IMR-90 (cell line): ENCODE measurements at regions not wholly inside any gene's neighbourhood (a gene's known extent, or its start where the extent isn't known, plus 50 kb on each side); places are given as distances from the start of the nearest gene placed in this dataset.

Source experiments
- ATAC-seq: fragments of 200-7000 bp; cut with Tn5 transposase; 2 replicates; pipeline ENCODE4 v1.9.1; 2020; ENCODE audit warnings: low read depth, mild to moderate bottlenecking, moderate library complexity
- BruUV-seq: library from RNA; stranded (reverse); fragments of 400-500 nt; replicated peaks from 2 replicates; lab custom pipeline; 2021; lab: Mats Ljungman, UMichigan
- CTCF ChIA-PET: fragments of 300-600 bp; formaldehyde crosslinking; extraction: SDS; loops from one replicate; lab custom pipeline; 2021; ENCODE audit warnings: antibody characterized with exemption; lab: Yijun Ruan, JAX
- POLR2A ChIA-PET: fragments of 300-600 bp; sonication (Branson Sonifier 250); formaldehyde crosslinking; loops from one replicate; lab custom pipeline; 2022; ENCODE audit warnings: antibody characterized with exemption; ENCODE audit not compliant: unreplicated experiment; lab: Charles Lee
- DNase-seq: peaks from one replicate; pipeline ENCODE4 v3.0.0; 2013
- H2AFZ ChIP-seq: replicated peaks from 2 replicates; pipeline ENCODE3; 2013; ENCODE audit warnings: low read length, mild to moderate bottlenecking; ENCODE audit not compliant: poor library complexity
- H2AK5ac ChIP-seq: 2 replicates; pipeline ENCODE4 v1.6.1; 2013; ENCODE audit warnings: low read depth, low read length, inconsistent platforms
- H2AK9ac ChIP-seq: replicated peaks from 2 replicates; pipeline ENCODE3; 2013; ENCODE audit warnings: mild to moderate bottlenecking, low read depth, low read length, moderate library complexity; ENCODE audit not compliant: poor library complexity
- H2BK120ac ChIP-seq: 2 replicates; pipeline ENCODE4 v1.6.1; 2013; ENCODE audit warnings: low read depth, low read length, inconsistent platforms
- H2BK15ac ChIP-seq: 3 replicates; pipeline ENCODE4 v1.6.1; 2013; ENCODE audit warnings: low read depth, low read length, inconsistent platforms
- H2BK20ac ChIP-seq: 2 replicates; pipeline ENCODE4 v1.6.1; 2013; ENCODE audit warnings: low read depth, mild to moderate bottlenecking, inconsistent platforms, low read length, moderate library complexity
- H2BK5ac ChIP-seq: 2 replicates; pipeline ENCODE4 v1.6.1; 2013; ENCODE audit warnings: mild to moderate bottlenecking, low read depth, low read length, inconsistent platforms; ENCODE audit not compliant: poor library complexity, severe bottlenecking
- H3K14ac ChIP-seq: replicated peaks from 2 replicates; pipeline ENCODE4 v1.6.1; 2013; ENCODE audit warnings: low read depth, low read length, inconsistent platforms
- H3K18ac ChIP-seq: 2 replicates; pipeline ENCODE4 v1.6.1; 2013; ENCODE audit warnings: low read depth, low read length, control low read depth
- H3K23ac ChIP-seq: 2 replicates; pipeline ENCODE4 v1.6.1; 2013; ENCODE audit warnings: low read depth, low read length, inconsistent platforms
- H3K27ac ChIP-seq: 2 replicates; pipeline ENCODE4 v1.5.1; 2013; ENCODE audit warnings: mild to moderate bottlenecking, control low read depth, low read length; ENCODE audit not compliant: insufficient read depth
- H3K27me3 ChIP-seq: 2 replicates; pipeline ENCODE4 v1.6.1; 2013; ENCODE audit warnings: low read length; ENCODE audit not compliant: control insufficient read depth, insufficient read depth
- H3K36me3 ChIP-seq: 2 replicates; pipeline ENCODE4 v1.6.1; 2013; ENCODE audit warnings: low read length, mixed read lengths; ENCODE audit not compliant: control insufficient read depth, insufficient read depth
- H3K4ac ChIP-seq: 2 replicates; pipeline ENCODE4 v1.6.1; 2013; ENCODE audit warnings: low read depth, low read length, inconsistent platforms
- H3K4me1 ChIP-seq: 2 replicates; pipeline ENCODE4 v1.6.1; 2013; ENCODE audit warnings: low read length, mixed read lengths; ENCODE audit not compliant: control insufficient read depth, insufficient read depth
- H3K4me2 ChIP-seq: 2 replicates; pipeline ENCODE4 v1.6.1; 2013; ENCODE audit warnings: low read depth, mild to moderate bottlenecking, control low read depth, low read length, moderate library complexity
- H3K4me3 ChIP-seq: 2 replicates; pipeline ENCODE4 v1.5.1; 2013; ENCODE audit warnings: low read depth, mild to moderate bottlenecking, control low read depth, low read length, moderate library complexity; ENCODE audit not compliant: insufficient read depth
- H3K56ac ChIP-seq: 2 replicates; pipeline ENCODE4 v1.6.1; 2013; ENCODE audit warnings: low read length, inconsistent platforms; ENCODE audit not compliant: insufficient read depth; ENCODE audit errors: extremely low read depth
- H3K79me1 ChIP-seq, 2 experiments: 2 replicates each; pipeline ENCODE4 v1.6.1; 2013; ENCODE audit warnings: low read length in 2 of 2, inconsistent platforms in 1 of 2, low read depth in 1 of 2
- H3K9ac ChIP-seq: 2 replicates; pipeline ENCODE4 v1.6.1; 2013; ENCODE audit warnings: low read depth, low read length, control low read depth
- H3K9me1 ChIP-seq: 2 replicates; pipeline ENCODE4 v1.6.1; 2013; ENCODE audit warnings: low read length, inconsistent platforms; ENCODE audit not compliant: insufficient read depth
- H3K9me3 ChIP-seq: 2 replicates; pipeline ENCODE4 v1.6.1; 2013; ENCODE audit warnings: low read length; ENCODE audit not compliant: control insufficient read depth, insufficient read depth
- H4K20me1 ChIP-seq: 2 replicates; pipeline ENCODE4 v1.6.1; 2013; ENCODE audit warnings: low read length, inconsistent platforms; ENCODE audit not compliant: insufficient read depth
- H4K5ac ChIP-seq: 2 replicates; pipeline ENCODE4 v1.6.1; 2013; ENCODE audit warnings: mild to moderate bottlenecking, low read depth, low read length, control low read depth
- H4K8ac ChIP-seq, 2 experiments: 2 replicates each; pipeline ENCODE4 v1.6.1; 2013; ENCODE audit warnings: low read depth in 2 of 2, low read length in 2 of 2, control low read depth in 1 of 2, inconsistent platforms in 1 of 2
- H4K91ac ChIP-seq: 2 replicates; pipeline ENCODE4 v1.6.1; 2013; ENCODE audit warnings: low read depth, low read length, inconsistent platforms; ENCODE audit not compliant: insufficient read depth
- CEBPB ChIP-seq: IDR thresholded peaks from 2 replicates; pipeline ENCODE4 v1.6.1; 2012; ENCODE audit warnings: low read depth, low read length, improper control_type of control experiment
- CHD1 ChIP-seq: IDR thresholded peaks from 2 replicates; pipeline ENCODE4 v1.6.1; 2012; ENCODE audit warnings: low read depth, low read length, improper control_type of control experiment
- FOS ChIP-seq: fragments of 150-350 bp; IDR thresholded peaks from 2 replicates; pipeline ENCODE4 v1.6.1; 2016; ENCODE audit warnings: low read depth, low read length
- MAZ ChIP-seq: IDR thresholded peaks from 2 replicates; pipeline ENCODE4 v1.6.1; 2012; ENCODE audit warnings: low read depth, mild to moderate bottlenecking, low read length, improper control_type of control experiment, moderate library complexity, borderline replicate concordance
- MXI1 ChIP-seq: IDR thresholded peaks from 2 replicates; pipeline ENCODE4 v1.6.1; 2012; ENCODE audit warnings: low read depth, mild to moderate bottlenecking, low read length, moderate library complexity, borderline replicate concordance
- NFE2L2 ChIP-seq: fragments of 150-350 bp; IDR thresholded peaks from 2 replicates; pipeline ENCODE4 v1.6.1; 2016; ENCODE audit warnings: low read depth, mild to moderate bottlenecking, low read length
- POLR2A ChIP-seq: IDR thresholded peaks from 2 replicates; pipeline ENCODE4 v1.6.1; 2012; ENCODE audit warnings: mild to moderate bottlenecking, low read depth, low read length
- WGBS, 2 experiments: methylation state at CpG; one replicate each; pipeline versions ENCODE4 v1.1.5 to v1.1.7; 2013; ENCODE audit warnings: missing lambda C conversion rate in 2 of 2; ENCODE audit not compliant: insufficient read length in 1 of 2; ENCODE audit errors: extremely low coverage in 2 of 2; 5-methylcytosine and 5-hydroxymethylcytosine counted together
- dilution Hi-C: fragments of 300-500 bp; cut with HindIII; formaldehyde crosslinking; loops from one replicate; pipeline ENCODE4 v1.14.3; 2018; ENCODE audit warnings: low sequenced_read_pairs; ENCODE audit not compliant: unreplicated experiment
- in situ Hi-C: fragments of 300-500 bp; cut with MboI; formaldehyde crosslinking; loops from 3 replicates; pipeline ENCODE4 v1.14.3; 2019; ENCODE audit warnings: low sequenced_read_pairs, inconsistent platforms, mixed read lengths
- intact Hi-C: fragments of 100-400 bp; cut with micrococcal nuclease; formaldehyde crosslinking; loops from 2 replicates; pipeline ENCODE4 v1.10.0; 2022
- TF ChIP-seq, protein P1 (sequence below): fragments of 150-350 bp; IDR thresholded peaks from 2 replicates; pipeline ENCODE4 v1.6.1; 2016; ENCODE audit warnings: low read depth, mild to moderate bottlenecking, low read length, moderate library complexity, borderline replicate concordance
- TF ChIP-seq, protein P2 (sequence below): conservative IDR thresholded peaks from 2 replicates; pipeline ENCODE4 v1.5.1; 2012; ENCODE audit warnings: mild to moderate bottlenecking, low read depth, low read length, improper control_type of control experiment

DNA sequence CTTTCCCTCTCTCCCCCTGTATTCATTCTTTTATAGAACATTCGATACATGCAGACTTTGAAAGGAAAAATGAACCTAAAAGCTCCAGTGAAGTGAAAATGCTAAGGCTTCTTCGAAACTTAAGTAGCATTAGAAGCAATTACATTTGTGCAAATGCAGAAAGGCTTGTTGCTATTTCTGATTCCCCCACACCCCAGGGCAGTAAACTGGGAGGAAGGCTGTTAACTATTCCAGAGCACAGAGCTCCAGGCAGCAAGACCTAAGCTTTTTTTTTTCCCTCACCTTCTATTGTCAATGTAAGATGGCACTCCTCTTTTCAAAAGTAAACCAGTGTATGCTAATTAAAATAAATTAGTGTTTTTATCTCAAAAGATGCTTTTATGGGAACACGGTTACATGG, 448.9 kb upstream of the TBX3 start:
- Histone ChIP-seq H2BK120ac (no peak overlapping the region), H2BK15ac (no peak overlapping the region), H3K18ac (no peak overlapping the region), H2BK5ac (no peak overlapping the region), H3K4me3 (no peak overlapping the region), H3K9me3 (peaks cover 2% of the 10 kb centered on the region; the same call in 1 of the 2 replicates), H3K79me1 (no peaks in the 10 kb centered on the region), H3K4ac (no peak overlapping the region), H4K91ac (no peak overlapping the region; the same call in 1 of the 2 replicates), H3K56ac (no peak overlapping the region), H3K4me1 (peaks cover 10% of the 10 kb centered on the region), H3K14ac (no peak overlapping the region), H3K23ac (no peak overlapping the region), H2AFZ (no peak overlapping the region), H2AK9ac (no peak overlapping the region), H4K8ac (no peak overlapping the region), H3K4me2 (no peak overlapping the region), H3K36me3 (no peaks in the 10 kb centered on the region), H3K9me1 (0 out of 2 replicates have a peak, but pooled peaks cover 3% of the 10 kb centered on the region), H3K27ac (no peak overlapping the region), H4K20me1 (no peaks in the 10 kb centered on the region), H2BK20ac (no peak overlapping the region), H3K27me3 (no peaks in the 10 kb centered on the region), H2AK5ac (no peak overlapping the region), H3K9ac (no peak overlapping the region), H4K5ac (no peak overlapping the region)
- BruUV-seq: no TSS peak
- DNase-seq (no peak), ATAC-seq (no peak)
- TF ChIP-seq, protein P1, sequence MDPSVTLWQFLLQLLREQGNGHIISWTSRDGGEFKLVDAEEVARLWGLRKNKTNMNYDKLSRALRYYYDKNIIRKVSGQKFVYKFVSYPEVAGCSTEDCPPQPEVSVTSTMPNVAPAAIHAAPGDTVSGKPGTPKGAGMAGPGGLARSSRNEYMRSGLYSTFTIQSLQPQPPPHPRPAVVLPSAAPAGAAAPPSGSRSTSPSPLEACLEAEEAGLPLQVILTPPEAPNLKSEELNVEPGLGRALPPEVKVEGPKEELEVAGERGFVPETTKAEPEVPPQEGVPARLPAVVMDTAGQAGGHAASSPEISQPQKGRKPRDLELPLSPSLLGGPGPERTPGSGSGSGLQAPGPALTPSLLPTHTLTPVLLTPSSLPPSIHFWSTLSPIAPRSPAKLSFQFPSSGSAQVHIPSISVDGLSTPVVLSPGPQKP: no peak
- TF ChIP-seq, protein P2, sequence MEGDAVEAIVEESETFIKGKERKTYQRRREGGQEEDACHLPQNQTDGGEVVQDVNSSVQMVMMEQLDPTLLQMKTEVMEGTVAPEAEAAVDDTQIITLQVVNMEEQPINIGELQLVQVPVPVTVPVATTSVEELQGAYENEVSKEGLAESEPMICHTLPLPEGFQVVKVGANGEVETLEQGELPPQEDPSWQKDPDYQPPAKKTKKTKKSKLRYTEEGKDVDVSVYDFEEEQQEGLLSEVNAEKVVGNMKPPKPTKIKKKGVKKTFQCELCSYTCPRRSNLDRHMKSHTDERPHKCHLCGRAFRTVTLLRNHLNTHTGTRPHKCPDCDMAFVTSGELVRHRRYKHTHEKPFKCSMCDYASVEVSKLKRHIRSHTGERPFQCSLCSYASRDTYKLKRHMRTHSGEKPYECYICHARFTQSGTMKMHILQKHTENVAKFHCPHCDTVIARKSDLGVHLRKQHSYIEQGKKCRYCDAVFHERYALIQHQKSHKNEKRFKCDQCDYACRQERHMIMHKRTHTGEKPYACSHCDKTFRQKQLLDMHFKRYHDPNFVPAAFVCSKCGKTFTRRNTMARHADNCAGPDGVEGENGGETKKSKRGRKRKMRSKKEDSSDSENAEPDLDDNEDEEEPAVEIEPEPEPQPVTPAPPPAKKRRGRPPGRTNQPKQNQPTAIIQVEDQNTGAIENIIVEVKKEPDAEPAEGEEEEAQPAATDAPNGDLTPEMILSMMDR: no peak
- TF ChIP-seq FOS: no peak
- no peak for TF ChIP-seq MAZ
- TF ChIP-seq MXI1: no peak
- no peak for TF ChIP-seq CEBPB
- TF ChIP-seq POLR2A: no peak
- TF ChIP-seq CHD1: no peak
- TF ChIP-seq NFE2L2: no peak
- WGBS, 2 experiments: no CpG with 5 or more reads among the region's 3 CpGs
- intact Hi-C loops: loop anchor here (10.0 kb wide), 1 partner anchor 318 kb away; no protein-coding TSS in a partner anchor
- CTCF ChIA-PET: no interaction called here
- in situ Hi-C loops: no loop called here
- dilution Hi-C loops: no loop called here
- POLR2A ChIA-PET: no interaction called here
